ENCODE measurements at regions not wholly inside any gene's neighbourhood (a gene's known extent, or its start where the extent isn't known, plus 50 kb on each side); places are given as distances from the start of the nearest gene placed in this dataset.

DNA sequence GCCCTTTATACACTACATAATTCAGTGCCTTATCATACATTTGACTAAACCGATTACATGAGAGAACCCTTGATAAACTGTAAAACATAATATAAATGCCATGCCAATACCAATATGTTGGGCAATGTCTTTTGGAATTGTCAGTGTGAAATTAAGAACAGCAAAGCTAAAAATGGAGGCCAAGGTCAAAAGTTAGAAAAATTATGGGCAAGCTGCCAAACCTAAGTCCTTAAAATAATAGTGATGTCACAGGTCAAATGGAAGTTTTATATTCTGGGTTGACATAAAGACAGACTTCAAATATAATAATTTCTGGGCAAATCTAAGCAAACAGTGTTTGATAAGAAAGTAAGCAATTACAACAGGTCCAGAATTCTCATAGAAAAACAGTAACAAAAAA, 696.7 kb downstream of the RNF144B start:
- TF ChIP-seq, protein P1, sequence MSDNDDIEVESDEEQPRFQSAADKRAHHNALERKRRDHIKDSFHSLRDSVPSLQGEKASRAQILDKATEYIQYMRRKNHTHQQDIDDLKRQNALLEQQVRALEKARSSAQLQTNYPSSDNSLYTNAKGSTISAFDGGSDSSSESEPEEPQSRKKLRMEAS (IDR thresholded peaks at IDR 0.05; ENCODE audit: low read depth, low read length) = no peak
- TF ChIP-seq POLR2A (IDR thresholded peaks at IDR 0.05; ENCODE audit: extremely low read depth, insufficient read length) (no peak), MYC (IDR thresholded peaks at IDR 0.05; ENCODE audit: low read depth, low read length) (no peak)
- TF ChIP-seq, protein P2, sequence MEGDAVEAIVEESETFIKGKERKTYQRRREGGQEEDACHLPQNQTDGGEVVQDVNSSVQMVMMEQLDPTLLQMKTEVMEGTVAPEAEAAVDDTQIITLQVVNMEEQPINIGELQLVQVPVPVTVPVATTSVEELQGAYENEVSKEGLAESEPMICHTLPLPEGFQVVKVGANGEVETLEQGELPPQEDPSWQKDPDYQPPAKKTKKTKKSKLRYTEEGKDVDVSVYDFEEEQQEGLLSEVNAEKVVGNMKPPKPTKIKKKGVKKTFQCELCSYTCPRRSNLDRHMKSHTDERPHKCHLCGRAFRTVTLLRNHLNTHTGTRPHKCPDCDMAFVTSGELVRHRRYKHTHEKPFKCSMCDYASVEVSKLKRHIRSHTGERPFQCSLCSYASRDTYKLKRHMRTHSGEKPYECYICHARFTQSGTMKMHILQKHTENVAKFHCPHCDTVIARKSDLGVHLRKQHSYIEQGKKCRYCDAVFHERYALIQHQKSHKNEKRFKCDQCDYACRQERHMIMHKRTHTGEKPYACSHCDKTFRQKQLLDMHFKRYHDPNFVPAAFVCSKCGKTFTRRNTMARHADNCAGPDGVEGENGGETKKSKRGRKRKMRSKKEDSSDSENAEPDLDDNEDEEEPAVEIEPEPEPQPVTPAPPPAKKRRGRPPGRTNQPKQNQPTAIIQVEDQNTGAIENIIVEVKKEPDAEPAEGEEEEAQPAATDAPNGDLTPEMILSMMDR (IDR thresholded peaks at IDR 0.05; ENCODE audit: low read depth, low read length) = no peak
- H3K4me3 ChIP-seq (ENCODE audit: low read depth, low read length) = no peak overlapping the region
- DNase-seq (ENCODE audit: low read depth) = no peak

DNA sequence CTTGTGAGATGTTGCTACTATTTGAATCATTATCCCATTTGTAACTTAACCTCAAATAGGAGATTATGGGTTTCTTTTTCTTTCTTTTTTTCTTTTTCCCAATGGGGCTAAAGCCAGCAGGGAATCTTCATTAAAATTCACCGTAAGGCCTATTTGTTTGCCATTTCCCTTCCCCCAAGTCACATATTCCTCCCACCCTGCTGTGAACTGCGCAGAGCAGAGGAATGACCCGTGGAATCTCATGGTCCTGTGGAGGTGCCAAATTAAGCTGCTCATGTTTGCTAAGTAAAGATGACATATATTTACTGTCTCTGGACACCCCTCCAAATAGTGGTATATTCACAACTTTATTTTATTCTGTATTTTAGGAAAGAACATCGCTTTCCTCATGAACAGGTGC, 699.3 kb downstream of the RNF144B start:
- H3K4me3 ChIP-seq (ENCODE audit: low read depth, low read length) = no peak overlapping the region
- no peak for DNase-seq (ENCODE audit: low read depth)
- TF ChIP-seq, protein P1 (IDR thresholded peaks at IDR 0.05; ENCODE audit: low read depth, low read length) = no peak
- TF ChIP-seq POLR2A (IDR thresholded peaks at IDR 0.05; ENCODE audit: extremely low read depth, insufficient read length) (no peak), MYC (IDR thresholded peaks at IDR 0.05; ENCODE audit: low read depth, low read length) (no peak)
- TF ChIP-seq, protein P2 (IDR thresholded peaks at IDR 0.05; ENCODE audit: low read depth, low read length) = no peak

DNA sequence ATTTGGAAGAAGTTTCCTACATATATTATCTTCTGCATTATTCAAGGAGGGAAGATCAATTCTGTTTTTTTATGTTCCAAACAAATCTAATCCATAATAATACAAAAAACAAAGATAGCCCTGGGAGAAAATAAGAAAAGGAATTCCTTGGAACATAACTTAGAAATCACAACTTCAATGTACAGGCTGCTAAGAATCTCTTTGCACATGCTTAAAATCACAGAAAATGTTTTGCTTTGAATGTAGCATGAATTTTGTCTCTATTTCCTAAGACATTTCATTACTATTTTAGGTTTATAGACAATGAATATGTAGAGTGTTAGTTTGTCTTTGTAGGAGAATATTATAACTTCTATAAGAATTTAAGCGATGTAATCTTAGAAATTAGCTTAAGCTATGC, 700.1 kb downstream of the RNF144B start:
- TF ChIP-seq MYC (IDR thresholded peaks at IDR 0.05; ENCODE audit: low read depth, low read length) (no peak), POLR2A (IDR thresholded peaks at IDR 0.05; ENCODE audit: extremely low read depth, insufficient read length) (no peak)
- TF ChIP-seq, protein P2 (IDR thresholded peaks at IDR 0.05; ENCODE audit: low read depth, low read length) = no peak
- TF ChIP-seq, protein P1 (IDR thresholded peaks at IDR 0.05; ENCODE audit: low read depth, low read length) = no peak
- no peak for DNase-seq (ENCODE audit: low read depth)
- H3K4me3 ChIP-seq (ENCODE audit: low read depth, low read length) = no peak overlapping the region

DNA sequence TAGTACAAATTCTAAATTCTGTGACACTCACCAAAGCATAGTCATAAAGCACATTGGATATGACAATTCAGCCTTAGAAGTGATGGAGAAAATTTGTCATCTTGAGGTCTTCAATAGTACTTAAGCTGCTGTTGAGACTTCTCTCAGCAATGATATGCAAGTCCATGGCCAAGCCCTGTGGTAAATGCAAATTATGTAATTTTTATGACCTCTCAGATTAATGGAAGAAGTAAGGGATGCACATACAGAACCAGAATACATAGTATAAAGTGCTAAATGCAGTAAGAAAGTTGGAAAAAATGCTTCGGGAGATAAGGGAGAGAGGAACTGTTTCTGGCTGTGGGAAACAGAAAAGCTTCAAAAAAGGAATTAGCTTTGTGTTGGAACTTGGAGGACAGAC, 700.7 kb downstream of the RNF144B start:
- TF ChIP-seq, protein P2 (IDR thresholded peaks at IDR 0.05; ENCODE audit: low read depth, low read length) = no peak
- TF ChIP-seq, protein P1 (IDR thresholded peaks at IDR 0.05; ENCODE audit: low read depth, low read length) = no peak
- no peak for TF ChIP-seq MYC (IDR thresholded peaks at IDR 0.05; ENCODE audit: low read depth, low read length)
- no peak for TF ChIP-seq POLR2A (IDR thresholded peaks at IDR 0.05; ENCODE audit: extremely low read depth, insufficient read length)
- H3K4me3 ChIP-seq (ENCODE audit: low read depth, low read length) = no peak overlapping the region

DNA sequence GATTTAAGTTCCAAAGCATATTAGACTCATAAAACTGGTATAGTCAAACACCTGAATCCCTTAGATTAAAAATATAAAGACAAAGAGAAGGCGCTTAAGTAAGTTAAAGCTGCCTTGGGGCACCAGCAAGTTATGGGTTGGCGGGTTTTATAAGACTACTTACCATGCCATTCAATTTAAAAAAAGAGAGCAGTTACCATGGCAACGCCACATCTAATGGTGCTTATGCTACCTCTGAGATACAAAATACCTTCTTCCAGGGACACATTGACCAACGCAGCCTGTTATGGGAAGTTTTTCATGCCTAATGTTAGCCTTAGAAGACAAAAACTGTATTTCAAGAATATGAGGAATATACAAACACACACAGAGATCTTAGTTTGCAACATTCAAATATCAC, 713.6 kb downstream of the RNF144B start:
- TF ChIP-seq MYC (IDR thresholded peaks at IDR 0.05; ENCODE audit: low read depth, low read length) (no peak), POLR2A (IDR thresholded peaks at IDR 0.05; ENCODE audit: extremely low read depth, insufficient read length) (no peak)
- TF ChIP-seq, protein P1 (IDR thresholded peaks at IDR 0.05; ENCODE audit: low read depth, low read length) = no peak
- TF ChIP-seq, protein P2 (IDR thresholded peaks at IDR 0.05; ENCODE audit: low read depth, low read length) = no peak

More for the DNA sequence above, 700.7 kb downstream of the RNF144B start:
- DNase-seq (ENCODE audit: low read depth) = no peak

More for the DNA sequence above, 713.6 kb downstream of the RNF144B start:
- no peak overlapping the region for H3K4me3 ChIP-seq (ENCODE audit: low read depth, low read length)
- DNase-seq (ENCODE audit: low read depth) = no peak
